DLD1 (cell line): ENCODE measurements at regions not wholly inside any gene's neighbourhood (a gene's known extent, or its start where the extent isn't known, plus 50 kb on each side); places are given as distances from the start of the nearest gene placed in this dataset.
"Not testable (repeated sequence)": the region's sequence is repeated elsewhere in the genome, so short reads cannot be mapped to it uniquely, and the experiment has no call there.

Experiments used
- in situ Hi-C: cut with HindIII; loops from 2 replicates; pipeline ENCODE4 v1.10.0; 2017; ENCODE audit warnings: low sequenced_read_pairs

- in situ Hi-C loops: loop anchor here (25.0 kb wide), 1 partner anchor 318 kb away; the partner anchor contains the start of gene DNAJA4
These were observed 133.3 kb downstream of the TBC1D2B start for GRCh38 chr15:77944002-77944867.

GRCh38 chr15:77942611-77943211 lies 134.8 kb downstream of the TBC1D2B start:
- in situ Hi-C loops: loop anchor here (25.0 kb wide), 1 partner anchor 320 kb away; the partner anchor contains the start of gene DNAJA4

GRCh38 chr15:77941090-77941827 lies 136.3 kb downstream of the TBC1D2B start:
- in situ Hi-C loops: loop anchor here (25.0 kb wide), 1 partner anchor 321 kb away; the partner anchor contains the start of gene DNAJA4

- in situ Hi-C loops: loop anchor here (25.0 kb wide), 1 partner anchor 322 kb away; the partner anchor contains the start of gene DNAJA4
These were observed 137.0 kb downstream of the TBC1D2B start for GRCh38 chr15:77940381-77940947.

- in situ Hi-C loops: loop anchor here (25.0 kb wide), 1 partner anchor 322 kb away; the partner anchor contains the start of gene DNAJA4
These were observed 137.7 kb downstream of the TBC1D2B start for GRCh38 chr15:77939851-77940250.

GRCh38 chr15:77939026-77939425 lies 138.5 kb downstream of the TBC1D2B start:
- in situ Hi-C loops: loop anchor here (25.0 kb wide), 1 partner anchor 323 kb away; the partner anchor contains the start of gene DNAJA4

- in situ Hi-C loops: loop anchor here (25.0 kb wide), 1 partner anchor 324 kb away; the partner anchor contains the start of gene DNAJA4
These were observed 139.0 kb downstream of the TBC1D2B start for GRCh38 chr15:77938546-77938945.

- in situ Hi-C loops: loop anchor here (25.0 kb wide), 1 partner anchor 326 kb away; the partner anchor contains the start of gene DNAJA4
These were observed 140.9 kb downstream of the TBC1D2B start for GRCh38 chr15:77936567-77936966.

GRCh38 chr15:77934516-77934915 lies 143.0 kb downstream of the TBC1D2B start:
- in situ Hi-C loops: loop anchor here (25.0 kb wide), 1 partner anchor 328 kb away; the partner anchor contains the start of gene DNAJA4

- in situ Hi-C loops: loop anchor here (25.0 kb wide), 1 partner anchor 331 kb away; the partner anchor contains the start of gene DNAJA4
These were observed 146.6 kb downstream of the TBC1D2B start for GRCh38 chr15:77930907-77931306.

GRCh38 chr15:77930490-77930889 lies 147.0 kb downstream of the TBC1D2B start:
- in situ Hi-C loops: loop anchor here (25.0 kb wide), 1 partner anchor 332 kb away; the partner anchor contains the start of gene DNAJA4

- in situ Hi-C loops: loop anchor here (25.0 kb wide), 1 partner anchor 336 kb away; the partner anchor contains the start of gene DNAJA4
These were observed 150.7 kb downstream of the TBC1D2B start for GRCh38 chr15:77926789-77927188.

GRCh38 chr15:77926296-77926695 lies 151.2 kb downstream of the TBC1D2B start:
- in situ Hi-C loops: loop anchor here (25.0 kb wide), 1 partner anchor 336 kb away; the partner anchor contains the start of gene DNAJA4

GRCh38 chr15:77925101-77925500 lies 152.4 kb downstream of the TBC1D2B start:
- in situ Hi-C loops: loop anchor here (25.0 kb wide), 1 partner anchor 337 kb away; the partner anchor contains the start of gene DNAJA4

- in situ Hi-C loops: no loop called here
These were observed 155.8 kb downstream of the TBC1D2B start for GRCh38 chr15:77921664-77922063.

GRCh38 chr15:77916966-77917635 lies 160.4 kb downstream of the TBC1D2B start:
- in situ Hi-C loops: not testable (repeated sequence)

- in situ Hi-C loops: not testable (repeated sequence)
These were observed 161.6 kb downstream of the TBC1D2B start for GRCh38 chr15:77915961-77916330.

- in situ Hi-C loops: no loop called here
These were observed 162.1 kb downstream of the TBC1D2B start for GRCh38 chr15:77915261-77915960.

GRCh38 chr15:77914531-77914930 lies 163.0 kb downstream of the TBC1D2B start:
- in situ Hi-C loops: not testable (repeated sequence)
